NCI-H1092 (cell line): ENCODE measurements at regions not wholly inside any gene's neighbourhood (a gene's known extent, or its start where the extent isn't known, plus 50 kb on each side); places are given as distances from the start of the nearest gene placed in this dataset.
"Not testable (repeated sequence)": the region's sequence is repeated elsewhere in the genome, so short reads cannot be mapped to it uniquely, and the experiment has no call there.

Source experiments
- DNase-seq: peaks from one replicate; lab custom pipeline; 2025; lab: John Stamatoyannopoulos, UW

GRCh38 chr3:82618594-82618993, 857.1 kb upstream of the GBE1 start:
- no peak for DNase-seq

- no peak for DNase-seq
Observed at GRCh38 chr3:82610236-82610635, 848.8 kb upstream of the GBE1 start.

- no peak for DNase-seq
Observed at GRCh38 chr3:82607391-82607790, 845.9 kb upstream of the GBE1 start.

- DNase-seq = no peak
Observed at GRCh38 chr3:82596805-82597204, 835.4 kb upstream of the GBE1 start.

GRCh38 chr3:82595530-82595929, 834.1 kb upstream of the GBE1 start:
- no peak for DNase-seq

GRCh38 chr3:82587174-82587573, 825.7 kb upstream of the GBE1 start:
- no peak for DNase-seq

GRCh38 chr3:82586414-82586813, 825.0 kb upstream of the GBE1 start:
- DNase-seq = no peak

GRCh38 chr3:82586002-82586401, 824.6 kb upstream of the GBE1 start:
- not testable (repeated sequence) for DNase-seq

GRCh38 chr3:82585591-82585990, 824.1 kb upstream of the GBE1 start:
- not testable (repeated sequence) for DNase-seq

GRCh38 chr3:82584861-82585260, 823.4 kb upstream of the GBE1 start:
- not testable (repeated sequence) for DNase-seq

GRCh38 chr3:82584415-82584814, 823.0 kb upstream of the GBE1 start:
- not testable (repeated sequence) for DNase-seq

GRCh38 chr3:82581350-82581749, 819.9 kb upstream of the GBE1 start:
- DNase-seq = no peak

- DNase-seq = no peak
Observed at GRCh38 chr3:82572721-82573120, 811.3 kb upstream of the GBE1 start.

- no peak for DNase-seq
Observed at GRCh38 chr3:82568776-82569338, 807.4 kb upstream of the GBE1 start.

GRCh38 chr3:82567029-82567600, 805.7 kb upstream of the GBE1 start:
- no peak for DNase-seq

GRCh38 chr3:82562896-82563295, 801.5 kb upstream of the GBE1 start:
- no peak for DNase-seq

- no peak for DNase-seq
Observed at GRCh38 chr3:82561784-82562183, 800.3 kb upstream of the GBE1 start.

- DNase-seq = no peak
Observed at GRCh38 chr3:82558081-82558480, 796.6 kb upstream of the GBE1 start.

GRCh38 chr3:82556113-82556512, 794.7 kb upstream of the GBE1 start:
- DNase-seq = peak; percentile 89

- DNase-seq = not testable (repeated sequence)
Observed at GRCh38 chr3:82542556-82542955, 781.1 kb upstream of the GBE1 start.

GRCh38 chr3:82521657-82522056, 760.2 kb upstream of the GBE1 start:
- no peak for DNase-seq

GRCh38 chr3:82520846-82521245, 759.4 kb upstream of the GBE1 start:
- no peak for DNase-seq

GRCh38 chr3:82509951-82510603, 748.6 kb upstream of the GBE1 start:
- DNase-seq = no peak
